ENCODE measurements at regions not wholly inside any gene's neighbourhood (a gene's known extent, or its start where the extent isn't known, plus 50 kb on each side); places are given as distances from the start of the nearest gene placed in this dataset.

- TF ChIP-seq CTCF (IDR thresholded peaks at IDR 0.05) (no peak), POLR2A (IDR thresholded peaks at IDR 0.05) (no peak), EP300 (IDR thresholded peaks at IDR 0.05) (no peak), POLR2AphosphoS5 (IDR thresholded peaks at IDR 0.05) (no peak)
Observed at GRCh38 chr20:52779125-52779524, 193.0 kb upstream of the TSHZ2 start.
